ENCODE measurements at regions not wholly inside any gene's neighbourhood (a gene's known extent, or its start where the extent isn't known, plus 50 kb on each side); places are given as distances from the start of the nearest gene placed in this dataset.

- ChIA-PET POLR2A (ENCODE audit: partially characterized antibody) (no interaction called here), CTCF (ENCODE audit: partially characterized antibody) (interaction anchor here (0.8 to 3.4 kb wide), 5 partner anchors 9 to 351 kb away, joined by 3 to 19 read pairs (median 3); no protein-coding TSS in a partner anchor)
- WGBS, 2 experiments (ENCODE audit: extremely low coverage in 1 of 2, insufficient coverage in 1 of 2, insufficient read length in 1 of 2, insufficient replicate concordance in 2 of 2, low coverage in 1 of 2, low lambda C conversion rate in 2 of 2, missing lambda C conversion rate in 1 of 2) = 84% methylated on average over 17 of the region's 21 CpGs; no CpG with 5 or more reads in 1 of the 2 experiments
- H4K91ac ChIP-seq (replicated peaks; ENCODE audit: insufficient read length, low read length) = no peak overlapping the region
- no peaks in the 10 kb centered on the region for H3K79me2 ChIP-seq (ENCODE audit: control insufficient read depth in 1 of 2, insufficient read depth in 2 of 2, low read length in 2 of 2)
- H3K27ac ChIP-seq (ENCODE audit: low read depth, low read length) = no peak overlapping the region
- H2BK120ac ChIP-seq (replicated peaks; ENCODE audit: low read depth, low read length) = no peak overlapping the region
- no peak overlapping the region for H3K14ac ChIP-seq (ENCODE audit: insufficient read length)
- no peaks in the 10 kb centered on the region for H4K20me1 ChIP-seq (replicated peaks in 1 of 2; ENCODE audit: control insufficient read depth in 1 of 2, insufficient read depth in 2 of 2, low read length in 2 of 2)
- H3K9me3 ChIP-seq (ENCODE audit: insufficient read depth in 2 of 2, low read depth in 1 of 2, low read length in 1 of 2) = no peaks in the 10 kb centered on the region
- H2BK20ac ChIP-seq (ENCODE audit: low read length) = no peak overlapping the region
- H3K4ac ChIP-seq (replicated peaks; ENCODE audit: insufficient read length, low read depth, low read length) = no peak overlapping the region
- H2BK15ac ChIP-seq (ENCODE audit: low read length) = no peak overlapping the region
- no peaks in the 10 kb centered on the region; a peak in 1 of 7 replicates for H3K27me3 ChIP-seq (replicated peaks in 1 of 4; ENCODE audit: control insufficient read depth in 3 of 4, extremely low read depth in 1 of 4, insufficient read depth in 3 of 4, low read length in 3 of 4)
- no peak overlapping the region for H3K56ac ChIP-seq (replicated peaks; ENCODE audit: insufficient read length, low read depth, low read length)
- H2BK5ac ChIP-seq (ENCODE audit: low read depth, low read length) = no peak overlapping the region
- no peak overlapping the region for H4K5ac ChIP-seq (ENCODE audit: insufficient read length, low read depth, low read length)
- FAIRE-seq (no peak), DNase-seq (ENCODE audit: low read depth in 1 of 2, low spot score in 2 of 2) (no peak)
- H2AFZ ChIP-seq (ENCODE audit: low read length) = no peak overlapping the region
- H2AK5ac ChIP-seq (ENCODE audit: low read depth, low read length) = no peak overlapping the region
- H3K4me1 ChIP-seq (replicated peaks in 1 of 4; ENCODE audit: control insufficient read depth in 3 of 4, insufficient read depth in 4 of 4, low read length in 3 of 4) = no peaks in the 10 kb centered on the region
- no peak overlapping the region for H3K9ac ChIP-seq (replicated peaks in 1 of 4; ENCODE audit: extremely low read depth in 1 of 4, low read depth in 3 of 4, low read length in 3 of 4)
- no peak overlapping the region for H3K18ac ChIP-seq (ENCODE audit: extremely low read depth, low read length)
- H3K36me3 ChIP-seq (ENCODE audit: control insufficient read depth in 2 of 4, insufficient read depth in 4 of 4, low read length in 3 of 4) = no peaks in the 10 kb centered on the region
- TF ChIP-seq POU5F1 (IDR thresholded peaks at IDR 0.05; ENCODE audit: low read depth, low read length) (no peak), SP2 (IDR thresholded peaks at IDR 0.05; ENCODE audit: low read length) (no peak), PHF8 (conservative IDR thresholded peaks at IDR 0.05; ENCODE audit: low read depth, low read length) (no peak)
- TF ChIP-seq, protein P1, sequence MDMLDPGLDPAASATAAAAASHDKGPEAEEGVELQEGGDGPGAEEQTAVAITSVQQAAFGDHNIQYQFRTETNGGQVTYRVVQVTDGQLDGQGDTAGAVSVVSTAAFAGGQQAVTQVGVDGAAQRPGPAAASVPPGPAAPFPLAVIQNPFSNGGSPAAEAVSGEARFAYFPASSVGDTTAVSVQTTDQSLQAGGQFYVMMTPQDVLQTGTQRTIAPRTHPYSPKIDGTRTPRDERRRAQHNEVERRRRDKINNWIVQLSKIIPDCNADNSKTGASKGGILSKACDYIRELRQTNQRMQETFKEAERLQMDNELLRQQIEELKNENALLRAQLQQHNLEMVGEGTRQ (IDR thresholded peaks at IDR 0.05; ENCODE audit: low read length) = no peak
- H4K8ac ChIP-seq (ENCODE audit: extremely low read depth, insufficient read depth, low read length) = no peak overlapping the region
- H3K4me2 ChIP-seq (ENCODE audit: insufficient read depth in 1 of 2, low read depth in 2 of 2, low read length in 2 of 2) = no peak overlapping the region
- no peak overlapping the region for H3K23ac ChIP-seq (ENCODE audit: insufficient read length)
- H3K23me2 ChIP-seq (ENCODE audit: low read depth, low read length) = peaks cover 8% of the 10 kb centered on the region; the same call in 1 of the 2 replicates
- no peaks in the 10 kb centered on the region for H3K79me1 ChIP-seq (ENCODE audit: low read depth, low read length)
- no peak overlapping the region for H3K4me3 ChIP-seq (ENCODE audit: extremely low read depth in 1 of 4, insufficient read depth in 2 of 4, low read depth in 3 of 4, low read length in 4 of 4)
- H2BK12ac ChIP-seq (ENCODE audit: low read depth, low read length) = no peak overlapping the region
These were observed 155.2 kb upstream of the MYCN start for GRCh38 chr2:15784886-15785801.
